WTC11 (cell line): ENCODE measurements at regions not wholly inside any gene's neighbourhood (a gene's known extent, or its start where the extent isn't known, plus 50 kb on each side); places are given as distances from the start of the nearest gene placed in this dataset.
"Not testable (repeated sequence)": the region's sequence is repeated elsewhere in the genome, so short reads cannot be mapped to it uniquely, and the experiment has no call there.

Experiments used
- ATAC-seq: fragments of 200-7000 bp; cut with Tn5 transposase; 2 replicates; pipeline ENCODE4 v1.10.0; 2021; ENCODE audit warnings: mild to moderate bottlenecking, moderate library complexity
- CTCF ChIA-PET: fragments of 300-600 bp; sonication (Branson Sonifier 250); formaldehyde crosslinking; loops from one replicate; lab custom pipeline; 2021; ENCODE audit warnings: antibody characterized with exemption; lab: Charles Lee
- POLR2A ChIA-PET: fragments of 350-600 bp; sonication (Branson Sonifier 250); formaldehyde crosslinking; loops from one replicate; lab custom pipeline; 2021; ENCODE audit warnings: antibody characterized with exemption; lab: Charles Lee
- DNase-seq: peaks from one replicate; pipeline ENCODE4 v3.0.0; 2021; ENCODE audit warnings: low spot score
- H3K27ac Mint-ChIP-seq: 2 replicates; pipeline ENCODE4 v1.8.0; 2021; ENCODE audit warnings: mixed read lengths
- H3K27me3 Mint-ChIP-seq: 2 replicates; pipeline ENCODE4 v1.8.0; 2021; ENCODE audit warnings: low read depth, mild to moderate bottlenecking, moderate library complexity, mixed read lengths
- H3K36me3 Mint-ChIP-seq: 2 replicates; pipeline ENCODE4 v1.8.0; 2021; ENCODE audit warnings: mixed read lengths
- H3K4me1 Mint-ChIP-seq: 2 replicates; pipeline ENCODE4 v1.8.0; 2022; ENCODE audit warnings: mixed read lengths
- H3K4me3 Mint-ChIP-seq: 2 replicates; pipeline ENCODE4 v1.8.0; 2021; ENCODE audit warnings: mild to moderate bottlenecking, moderate library complexity, mixed read lengths
- H3K9me3 Mint-ChIP-seq: 2 replicates; pipeline ENCODE4 v1.8.0; 2021; ENCODE audit warnings: mixed read lengths
- CREM ChIP-seq: sonication (generic); formaldehyde crosslinking; IDR thresholded peaks from 2 replicates; pipeline ENCODE4 v1.8.1; 2022; ENCODE audit warnings: mild to moderate bottlenecking, missing genetic modification reagents, moderate library complexity
- ELF4 ChIP-seq: sonication (generic); formaldehyde crosslinking; IDR thresholded peaks from 2 replicates; pipeline ENCODE4 v1.8.1; 2022; ENCODE audit warnings: low read depth, mild to moderate bottlenecking, moderate library complexity, missing genetic modification reagents
- FOXK1 ChIP-seq: sonication (generic); formaldehyde crosslinking; IDR thresholded peaks from 2 replicates; pipeline ENCODE4 v1.8.0; 2022; ENCODE audit warnings: mild to moderate bottlenecking, moderate library complexity, missing genetic modification reagents
- NR3C1 ChIP-seq: sonication (generic); formaldehyde crosslinking; conservative IDR thresholded peaks from 2 replicates; pipeline ENCODE4 v1.8.1; 2023; ENCODE audit warnings: low read depth, mild to moderate bottlenecking, missing genetic modification reagents
- RORB ChIP-seq: fragments of 250-450 bp; sonication (Bioruptor Pico); IDR thresholded peaks from 2 replicates; pipeline ENCODE4 v1.9.0; 2021; ENCODE audit warnings: mild to moderate bottlenecking
- SMAD3 ChIP-seq: sonication (generic); formaldehyde crosslinking; IDR thresholded peaks from 2 replicates; pipeline ENCODE4 v1.8.0; 2022; ENCODE audit warnings: missing genetic modification reagents, mild to moderate bottlenecking, borderline replicate concordance
- SP1 ChIP-seq: sonication (generic); formaldehyde crosslinking; conservative IDR thresholded peaks from 2 replicates; pipeline ENCODE4 v1.8.1; 2022; ENCODE audit warnings: missing genetic modification reagents
- TEAD4 ChIP-seq: sonication (generic); formaldehyde crosslinking; IDR thresholded peaks from 2 replicates; pipeline ENCODE4 v1.8.0; 2022; ENCODE audit warnings: mild to moderate bottlenecking, missing genetic modification reagents
- TF ChIP-seq, protein P1 (sequence below): sonication (generic); formaldehyde crosslinking; IDR thresholded peaks from 2 replicates; pipeline ENCODE4 v1.8.0; 2022; ENCODE audit warnings: mild to moderate bottlenecking, missing genetic modification reagents
- TF ChIP-seq, protein P2 (sequence below): sonication (generic); formaldehyde crosslinking; conservative IDR thresholded peaks from 2 replicates; pipeline ENCODE4 v1.8.1; 2022; ENCODE audit warnings: mild to moderate bottlenecking, missing genetic modification reagents
- TF ChIP-seq, protein P3 (sequence below): sonication (generic); formaldehyde crosslinking; IDR thresholded peaks from 2 replicates; pipeline ENCODE4 v1.8.1; 2022; ENCODE audit warnings: mild to moderate bottlenecking, moderate library complexity, missing genetic modification reagents
- TF ChIP-seq, protein P4 (sequence below): fragments of 250-450 bp; sonication (Bioruptor Pico); conservative IDR thresholded peaks from 2 replicates; pipeline ENCODE4 v1.9.0; 2021; ENCODE audit warnings: mild to moderate bottlenecking
- TF ChIP-seq, protein P5 (sequence below): sonication (generic); formaldehyde crosslinking; IDR thresholded peaks from 2 replicates; pipeline ENCODE4 v1.8.1; 2023; ENCODE audit warnings: mild to moderate bottlenecking, missing genetic modification reagents
- TF ChIP-seq, protein P6 (sequence below): sonication (generic); formaldehyde crosslinking; IDR thresholded peaks from 2 replicates; pipeline ENCODE4 v1.8.1; 2022; ENCODE audit warnings: mild to moderate bottlenecking, missing genetic modification reagents, moderate library complexity, borderline replicate concordance

DNA sequence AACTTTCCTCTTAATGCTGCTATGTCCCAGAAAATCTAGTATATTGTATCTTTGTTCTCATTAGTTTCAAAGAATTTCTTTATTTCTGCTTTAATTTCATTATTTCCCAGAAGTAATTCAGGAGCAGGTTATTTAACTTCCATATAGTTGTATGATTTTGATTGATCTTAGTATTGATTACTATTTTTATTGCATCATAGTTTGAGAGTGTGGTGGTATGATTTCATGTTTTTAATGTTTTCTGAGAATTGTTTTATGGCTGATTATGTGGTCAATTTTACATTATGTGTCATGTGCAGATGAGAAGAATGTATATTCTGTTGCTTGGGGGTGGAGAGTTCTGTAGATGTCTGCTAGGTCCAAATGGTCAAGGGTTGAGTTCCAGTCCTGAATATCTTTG is 425.6 kb upstream of the RORB start:
- no peak for DNase-seq
- ChIA-PET POLR2A (no interaction called here), CTCF (no interaction called here)
- ATAC-seq = no peak
- no peaks in the 10 kb centered on the region; the same call in 1 of the 2 replicates for H3K4me1 Mint-ChIP-seq
- TF ChIP-seq TEAD4 (CRISPR knock-in tag) (no peak), NR3C1 (CRISPR knock-in tag) (no peak), ELF4 (CRISPR knock-in tag) (no peak), CREM (CRISPR knock-in tag) (no peak), SP1 (CRISPR knock-in tag) (no peak), RORB (CRISPR knock-in tag) (no peak)
- TF ChIP-seq, protein P1, sequence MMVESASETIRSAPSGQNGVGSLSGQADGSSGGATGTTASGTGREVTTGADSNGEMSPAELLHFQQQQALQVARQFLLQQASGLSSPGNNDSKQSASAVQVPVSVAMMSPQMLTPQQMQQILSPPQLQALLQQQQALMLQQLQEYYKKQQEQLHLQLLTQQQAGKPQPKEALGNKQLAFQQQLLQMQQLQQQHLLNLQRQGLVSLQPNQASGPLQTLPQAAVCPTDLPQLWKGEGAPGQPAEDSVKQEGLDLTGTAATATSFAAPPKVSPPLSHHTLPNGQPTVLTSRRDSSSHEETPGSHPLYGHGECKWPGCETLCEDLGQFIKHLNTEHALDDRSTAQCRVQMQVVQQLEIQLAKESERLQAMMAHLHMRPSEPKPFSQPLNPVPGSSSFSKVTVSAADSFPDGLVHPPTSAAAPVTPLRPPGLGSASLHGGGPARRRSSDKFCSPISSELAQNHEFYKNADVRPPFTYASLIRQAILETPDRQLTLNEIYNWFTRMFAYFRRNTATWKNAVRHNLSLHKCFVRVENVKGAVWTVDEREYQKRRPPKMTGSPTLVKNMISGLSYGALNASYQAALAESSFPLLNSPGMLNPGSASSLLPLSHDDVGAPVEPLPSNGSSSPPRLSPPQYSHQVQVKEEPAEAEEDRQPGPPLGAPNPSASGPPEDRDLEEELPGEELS = no peak
- TF ChIP-seq, protein P2, sequence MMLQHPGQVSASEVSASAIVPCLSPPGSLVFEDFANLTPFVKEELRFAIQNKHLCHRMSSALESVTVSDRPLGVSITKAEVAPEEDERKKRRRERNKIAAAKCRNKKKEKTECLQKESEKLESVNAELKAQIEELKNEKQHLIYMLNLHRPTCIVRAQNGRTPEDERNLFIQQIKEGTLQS (CRISPR knock-in tag) = no peak
- TF ChIP-seq, protein P3, sequence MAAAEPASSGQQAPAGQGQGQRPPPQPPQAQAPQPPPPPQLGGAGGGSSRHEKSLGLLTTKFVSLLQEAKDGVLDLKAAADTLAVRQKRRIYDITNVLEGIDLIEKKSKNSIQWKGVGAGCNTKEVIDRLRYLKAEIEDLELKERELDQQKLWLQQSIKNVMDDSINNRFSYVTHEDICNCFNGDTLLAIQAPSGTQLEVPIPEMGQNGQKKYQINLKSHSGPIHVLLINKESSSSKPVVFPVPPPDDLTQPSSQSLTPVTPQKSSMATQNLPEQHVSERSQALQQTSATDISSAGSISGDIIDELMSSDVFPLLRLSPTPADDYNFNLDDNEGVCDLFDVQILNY (CRISPR knock-in tag) = no peak
- TF ChIP-seq, protein P4, sequence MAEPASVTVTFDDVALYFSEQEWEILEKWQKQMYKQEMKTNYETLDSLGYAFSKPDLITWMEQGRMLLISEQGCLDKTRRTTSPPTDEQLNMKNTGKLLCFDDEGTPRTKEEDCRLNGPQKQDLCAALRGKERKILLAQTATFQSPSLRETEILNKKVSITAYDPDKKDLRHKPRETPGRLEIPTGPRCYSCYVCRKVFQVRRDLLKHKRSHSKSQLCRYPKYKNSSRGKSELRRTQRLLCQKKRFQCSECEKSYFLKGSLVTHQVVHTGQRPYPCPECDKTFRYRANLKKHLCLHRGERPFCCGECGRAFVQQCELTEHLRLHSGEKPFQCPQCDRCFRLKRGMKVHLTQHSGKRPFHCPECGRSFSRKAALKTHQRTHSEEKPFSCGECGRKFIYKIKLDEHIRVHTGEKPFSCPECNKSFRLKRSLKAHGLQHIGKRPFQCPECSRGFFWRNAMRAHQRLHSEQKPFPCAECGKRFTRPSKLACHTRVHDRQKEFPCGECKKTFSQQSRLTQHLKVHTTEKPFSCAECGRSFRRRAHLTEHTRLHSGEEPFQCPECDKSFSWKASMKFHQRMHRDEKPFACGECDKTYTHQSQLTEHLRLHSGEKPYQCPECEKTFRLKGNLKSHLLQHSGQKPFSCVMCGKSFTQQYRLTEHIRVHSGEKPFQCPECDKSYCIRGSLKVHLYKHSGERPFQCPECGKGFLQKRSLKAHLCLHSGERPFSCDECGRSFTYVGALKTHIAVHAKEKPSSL (CRISPR knock-in tag) = no peak
- TF ChIP-seq, protein P5, sequence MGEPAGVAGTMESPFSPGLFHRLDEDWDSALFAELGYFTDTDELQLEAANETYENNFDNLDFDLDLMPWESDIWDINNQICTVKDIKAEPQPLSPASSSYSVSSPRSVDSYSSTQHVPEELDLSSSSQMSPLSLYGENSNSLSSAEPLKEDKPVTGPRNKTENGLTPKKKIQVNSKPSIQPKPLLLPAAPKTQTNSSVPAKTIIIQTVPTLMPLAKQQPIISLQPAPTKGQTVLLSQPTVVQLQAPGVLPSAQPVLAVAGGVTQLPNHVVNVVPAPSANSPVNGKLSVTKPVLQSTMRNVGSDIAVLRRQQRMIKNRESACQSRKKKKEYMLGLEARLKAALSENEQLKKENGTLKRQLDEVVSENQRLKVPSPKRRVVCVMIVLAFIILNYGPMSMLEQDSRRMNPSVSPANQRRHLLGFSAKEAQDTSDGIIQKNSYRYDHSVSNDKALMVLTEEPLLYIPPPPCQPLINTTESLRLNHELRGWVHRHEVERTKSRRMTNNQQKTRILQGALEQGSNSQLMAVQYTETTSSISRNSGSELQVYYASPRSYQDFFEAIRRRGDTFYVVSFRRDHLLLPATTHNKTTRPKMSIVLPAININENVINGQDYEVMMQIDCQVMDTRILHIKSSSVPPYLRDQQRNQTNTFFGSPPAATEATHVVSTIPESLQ (CRISPR knock-in tag) = no peak
- H3K27ac Mint-ChIP-seq = no peak overlapping the region
- H3K4me3 Mint-ChIP-seq = no peak overlapping the region
- H3K36me3 Mint-ChIP-seq = peaks cover 64% of the 10 kb centered on the region
- peaks cover 5% of the 10 kb centered on the region for H3K27me3 Mint-ChIP-seq
- peaks cover 65% of the 10 kb centered on the region for H3K9me3 Mint-ChIP-seq

DNA sequence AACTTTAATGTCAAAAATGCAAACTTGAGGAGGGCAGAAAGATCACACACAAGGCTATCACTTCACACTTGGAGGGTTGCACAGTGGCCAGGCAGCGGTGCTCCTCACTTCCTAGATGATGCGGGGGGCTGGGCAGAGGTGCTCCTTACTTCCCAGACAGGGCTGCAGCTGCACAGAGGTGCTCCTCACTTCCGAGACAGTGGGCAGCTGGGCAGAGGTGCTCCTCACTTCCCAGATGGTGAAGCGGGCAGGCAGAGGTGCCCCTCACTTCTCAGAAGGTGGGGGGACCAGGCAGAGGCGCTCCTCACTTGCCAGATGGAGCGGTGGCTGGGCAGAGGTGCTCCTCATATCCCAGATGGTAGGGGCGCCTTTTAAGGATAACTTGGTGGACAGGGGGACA is 423.2 kb upstream of the RORB start:
- H3K27ac Mint-ChIP-seq = no peak overlapping the region
- H3K36me3 Mint-ChIP-seq = peaks cover 83% of the 10 kb centered on the region
- ChIA-PET CTCF (no interaction called here), POLR2A (no interaction called here)
- TF ChIP-seq FOXK1 (CRISPR knock-in tag) = no peak
- TF ChIP-seq, all 79 proteins: peak for 0
- Mint-ChIP-seq H3K4me3 (no peak overlapping the region), H3K9me3 (peaks cover 83% of the 10 kb centered on the region), H3K27me3 (peaks cover 5% of the 10 kb centered on the region), H3K4me1 (peaks cover 17% of the 10 kb centered on the region)
- ATAC-seq (no peak), DNase-seq (no peak)

DNA sequence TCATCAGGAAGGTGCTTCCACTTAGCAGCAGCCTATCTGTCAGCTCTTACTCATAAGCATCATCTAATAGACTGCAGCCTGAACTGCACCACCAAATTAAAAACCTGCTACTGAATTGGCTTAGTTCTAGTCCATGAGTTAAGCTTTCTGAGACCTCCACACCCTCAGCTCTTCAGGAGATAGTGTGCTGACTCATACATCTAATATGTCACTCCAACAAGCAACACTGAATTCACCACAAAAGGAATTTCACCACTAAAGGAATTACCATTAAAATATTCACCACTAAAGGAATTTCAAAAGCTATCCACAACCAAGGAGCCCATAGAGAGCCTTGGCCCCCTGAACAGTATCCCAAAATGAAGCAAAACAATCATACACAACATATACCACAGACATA is 418.5 kb upstream of the RORB start:
- peaks cover 2% of the 10 kb centered on the region; the same call in 1 of the 2 replicates for H3K27me3 Mint-ChIP-seq
- DNase-seq = no peak
- TF ChIP-seq, protein P6, sequence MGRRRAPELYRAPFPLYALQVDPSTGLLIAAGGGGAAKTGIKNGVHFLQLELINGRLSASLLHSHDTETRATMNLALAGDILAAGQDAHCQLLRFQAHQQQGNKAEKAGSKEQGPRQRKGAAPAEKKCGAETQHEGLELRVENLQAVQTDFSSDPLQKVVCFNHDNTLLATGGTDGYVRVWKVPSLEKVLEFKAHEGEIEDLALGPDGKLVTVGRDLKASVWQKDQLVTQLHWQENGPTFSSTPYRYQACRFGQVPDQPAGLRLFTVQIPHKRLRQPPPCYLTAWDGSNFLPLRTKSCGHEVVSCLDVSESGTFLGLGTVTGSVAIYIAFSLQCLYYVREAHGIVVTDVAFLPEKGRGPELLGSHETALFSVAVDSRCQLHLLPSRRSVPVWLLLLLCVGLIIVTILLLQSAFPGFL = no peak
- 0 out of 2 replicates have a peak, but pooled peaks have one; percentile 30 for TF ChIP-seq SMAD3 (CRISPR knock-in tag)
- TF ChIP-seq, all 79 proteins: peak for 1
- Mint-ChIP-seq H3K27ac (peak overlapping the region; percentile 50), H3K4me1 (peaks cover 52% of the 10 kb centered on the region), H3K9me3 (peaks cover 56% of the 10 kb centered on the region), H3K4me3 (peak overlapping the region; percentile 4; the same call in 1 of the 2 replicates), H3K36me3 (peaks cover 74% of the 10 kb centered on the region)
- ATAC-seq = peak; percentile 66
- CTCF ChIA-PET = no interaction called here
- POLR2A ChIA-PET = interaction anchor here (0.5 kb wide), 1 partner anchor 242 kb away, joined by 3 read pairs; no protein-coding TSS in a partner anchor

DNA sequence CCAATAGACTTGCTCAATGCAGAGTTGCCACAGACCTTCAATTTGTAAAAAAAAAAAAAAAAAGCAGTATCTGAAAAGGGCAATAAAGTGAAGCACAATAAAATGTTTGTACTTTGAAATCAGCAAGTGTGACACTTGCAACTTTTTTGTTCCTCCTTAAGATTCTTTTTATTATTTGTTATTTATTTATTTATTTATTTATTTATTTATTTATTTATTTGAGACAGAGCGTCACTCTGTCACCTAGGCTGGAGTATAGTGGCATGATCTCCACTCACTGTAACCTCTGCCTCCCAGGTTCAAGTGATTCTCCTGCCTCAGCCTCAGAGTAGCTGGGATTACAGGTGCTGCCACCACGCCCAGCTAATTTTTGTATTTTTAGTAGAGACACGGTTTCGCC is 416.5 kb upstream of the RORB start:
- H3K4me3 Mint-ChIP-seq, ATAC-seq, DNase-seq, POLR2A ChIA-PET, H3K27me3 Mint-ChIP-seq, H3K27ac Mint-ChIP-seq, CTCF ChIA-PET: not testable (repeated sequence)
- Mint-ChIP-seq H3K9me3 (peaks cover 36% of the 10 kb centered on the region), H3K36me3 (peaks cover 55% of the 10 kb centered on the region), H3K4me1 (peaks cover 64% of the 10 kb centered on the region)
